B cell (primary cell): ENCODE measurements at regions not wholly inside any gene's neighbourhood (a gene's known extent, or its start where the extent isn't known, plus 50 kb on each side); places are given as distances from the start of the nearest gene placed in this dataset.
"Not testable (repeated sequence)": the region's sequence is repeated elsewhere in the genome, so short reads cannot be mapped to it uniquely, and the experiment has no call there.

ENCODE experiments used
- ATAC-seq: fragments of 200-7000 bp; cut with Tn5 transposase; one replicate; pipeline ENCODE4 v1.10.0; 2021; ENCODE audit warnings: low read depth, mild to moderate bottlenecking, moderate number of reproducible peaks, moderate library complexity
- CTCF ChIA-PET: fragments of 350-600 bp; sonication (Branson Sonifier 250); formaldehyde crosslinking; loops from one replicate; lab custom pipeline; 2021; ENCODE audit warnings: antibody characterized with exemption, inconsistent platforms; lab: Charles Lee
- POLR2A ChIA-PET: fragments of 350-600 bp; sonication (Branson Sonifier 250); formaldehyde crosslinking; loops from one replicate; lab custom pipeline; 2021; ENCODE audit warnings: antibody characterized with exemption; lab: Charles Lee
- DNase-seq: peaks from one replicate; pipeline ENCODE4 v3.0.0; 2013
- H2AFZ ChIP-seq: 2 replicates; pipeline ENCODE4 v1.6.1; 2012; ENCODE audit warnings: mild to moderate bottlenecking, low read depth, low read length; ENCODE audit not compliant: insufficient read depth, poor library complexity, severe bottlenecking
- H3K27ac ChIP-seq, 2 donors: 1 replicate in 1 of 2; 2 replicates in 1 of 2; pipeline ENCODE4 v1.5.1; 2012 to 2013; ENCODE audit warnings: low read length in 2 of 2, mild to moderate bottlenecking in 2 of 2, moderate library complexity in 1 of 2
- H3K27me3 ChIP-seq, 4 experiments: fragments of 200-600 bp in 1 of 4; sonication (generic) in 1 of 4; replicated peaks in 1 of 4; 1 replicate in 2 of 4; 2 replicates in 2 of 4; pipeline versions ENCODE4 v1.6.1 to v1.7.0; 2013 to 2016; ENCODE audit warnings: low read length in 3 of 4, mild to moderate bottlenecking in 2 of 4, mixed read lengths in 1 of 4, moderate library complexity in 1 of 4; ENCODE audit not compliant: insufficient read depth in 4 of 4, control insufficient read depth in 3 of 4; ENCODE audit errors: control extremely low read depth in 1 of 4
- H3K36me3 ChIP-seq, 2 experiments: replicated peaks in 1 of 2; 1 replicate in 1 of 2; 2 replicates in 1 of 2; pipeline versions ENCODE4 v1.6.1 to v1.7.1; 2013; ENCODE audit warnings: low read length in 1 of 2; ENCODE audit not compliant: insufficient read depth in 2 of 2, control insufficient read depth in 1 of 2; ENCODE audit errors: control extremely low read depth in 1 of 2, extremely low read depth in 1 of 2
- H3K4me1 ChIP-seq, 2 donors: fragments of 200-600 bp in 1 of 2; sonication (generic) in 1 of 2; 1 replicate in 1 of 2; 2 replicates in 1 of 2; pipeline versions ENCODE4 v1.5.1 to v1.6.1; 2013 to 2017; ENCODE audit warnings: low read length in 2 of 2; ENCODE audit not compliant: control insufficient read depth in 2 of 2, insufficient read depth in 2 of 2
- H3K4me2 ChIP-seq: replicated peaks from 2 replicates; pipeline ENCODE3; 2012; ENCODE audit warnings: mild to moderate bottlenecking, low read depth, low read length; ENCODE audit not compliant: poor library complexity, severe bottlenecking
- H3K4me3 ChIP-seq, 5 experiments: fragments of 200-600 bp in 1 of 5; sonication (generic) in 1 of 5; 1 replicate in 3 of 5; 2 replicates in 2 of 5; pipeline versions ENCODE4 v1.5.1 to v1.7.0; 2011 to 2016; ENCODE audit warnings: low read length in 4 of 5, mild to moderate bottlenecking in 4 of 5, low read depth in 2 of 5, control low read depth in 1 of 5, moderate library complexity in 1 of 5; ENCODE audit not compliant: insufficient read depth in 1 of 5; ENCODE audit errors: control extremely low read depth in 1 of 5, extremely low read depth in 1 of 5
- H3K79me2 ChIP-seq: fragments of 200-600 bp; sonication (generic); one replicate; pipeline ENCODE4 v1.6.0; 2016; ENCODE audit warnings: low read length; ENCODE audit not compliant: control insufficient read depth, insufficient read depth
- H3K9ac ChIP-seq: fragments of 200-600 bp; sonication (generic); 2 replicates; pipeline ENCODE4 v1.6.1; 2017; ENCODE audit warnings: mild to moderate bottlenecking, low read length, moderate library complexity
- H3K9me3 ChIP-seq, 3 donors: one replicate each; pipeline versions ENCODE4 v1.6.1 to v1.7.1; 2013; ENCODE audit warnings: low read length in 2 of 3; ENCODE audit not compliant: control insufficient read depth in 2 of 3, insufficient read depth in 1 of 3; ENCODE audit errors: control extremely low read depth in 1 of 3
- H4K20me1 ChIP-seq: 2 replicates; pipeline ENCODE4 v1.6.0; 2012; ENCODE audit warnings: mild to moderate bottlenecking, low read length; ENCODE audit not compliant: insufficient read depth, control insufficient read depth, poor library complexity, severe bottlenecking
- H3K27ac Mint-ChIP-seq: one replicate; pipeline ENCODE4 v1.8.0; 2021; ENCODE audit warnings: mixed read lengths
- H3K27me3 Mint-ChIP-seq: one replicate; pipeline ENCODE4 v1.8.0; 2021; ENCODE audit warnings: mixed read lengths
- H3K4me1 Mint-ChIP-seq: one replicate; pipeline ENCODE4 v1.8.0; 2021; ENCODE audit warnings: mixed read lengths
- H3K4me3 Mint-ChIP-seq: one replicate; pipeline ENCODE4 v1.8.0; 2021; ENCODE audit warnings: mixed read lengths
- H3K9me3 Mint-ChIP-seq: one replicate; pipeline ENCODE4 v1.8.0; 2022; ENCODE audit warnings: mixed read lengths; ENCODE audit not compliant: insufficient read depth
- EZH2 ChIP-seq: IDR thresholded peaks from 2 replicates; pipeline ENCODE4 v1.6.1; 2012; ENCODE audit warnings: borderline replicate concordance, low read depth, mild to moderate bottlenecking, moderate library complexity, low read length; ENCODE audit not compliant: insufficient read depth, poor library complexity, severe bottlenecking
- WGBS: methylation state at CpG from one replicate; pipeline ENCODE4 v1.1.5; 2013; ENCODE audit warnings: missing lambda C conversion rate; ENCODE audit not compliant: insufficient coverage; 5-methylcytosine and 5-hydroxymethylcytosine counted together
- intact Hi-C: fragments of 100-400 bp; cut with micrococcal nuclease; formaldehyde crosslinking; loops from one replicate; pipeline ENCODE4 v1.10.0; 2022
- TF ChIP-seq, protein P1 (sequence below): fragments of 200-600 bp; IDR thresholded peaks from one replicate; pipeline ENCODE4 v1.8.0; 2022; ENCODE audit warnings: antibody characterized with exemption, mild to moderate bottlenecking

DNA sequence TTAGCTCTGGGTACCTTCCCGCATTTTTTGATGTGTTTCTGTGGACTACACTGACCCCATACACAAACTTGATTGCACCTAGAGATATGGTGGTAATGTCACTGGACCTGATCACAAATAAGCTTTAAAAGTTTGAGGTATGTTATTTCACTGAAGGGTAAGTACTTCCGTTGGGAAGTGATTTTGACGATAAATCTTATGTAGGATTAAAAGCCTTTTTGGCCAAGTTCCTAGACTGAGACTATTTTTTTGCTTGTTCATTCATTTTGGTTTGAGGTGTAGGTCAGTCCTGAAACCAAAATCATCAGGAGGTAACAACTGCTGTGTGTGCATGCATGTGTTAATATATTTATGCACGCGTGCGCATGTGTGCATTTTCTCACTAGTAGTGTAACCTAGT lies 336.3 kb downstream of the TFAP2A start:
- POLR2A ChIA-PET, result no interaction called here
- no peaks in the 10 kb centered on the region for H3K4me1 ChIP-seq
- CTCF ChIA-PET, result no interaction called here

DNA sequence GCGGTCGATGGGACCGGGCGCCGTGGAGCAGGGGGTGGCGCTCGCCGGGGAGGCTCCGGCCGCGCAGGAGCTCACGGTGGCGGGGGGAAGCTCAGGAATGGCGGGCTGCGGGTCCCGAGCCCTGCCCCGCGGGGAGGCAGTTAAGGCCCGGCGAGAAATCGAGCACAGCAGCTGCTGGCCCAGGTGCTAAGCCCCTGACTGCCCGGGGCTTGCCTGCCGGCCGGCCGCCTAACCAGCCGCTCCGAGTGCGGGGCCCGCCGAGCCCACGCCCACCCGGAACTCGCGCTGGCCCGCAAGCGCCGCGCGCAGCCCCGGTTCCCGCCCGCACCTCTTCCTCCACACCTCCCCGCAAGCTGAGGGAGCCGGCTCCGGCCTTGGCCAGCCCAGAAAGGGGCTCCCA lies 340.1 kb downstream of the TFAP2A start:
- H3K9ac ChIP-seq, H3K4me3 ChIP-seq, H3K27ac ChIP-seq, H3K9me3 Mint-ChIP-seq, H3K4me1 ChIP-seq, H3K9me3 ChIP-seq, POLR2A ChIA-PET, H3K79me2 ChIP-seq, H3K4me1 Mint-ChIP-seq, H3K36me3 ChIP-seq, H3K4me3 Mint-ChIP-seq, intact Hi-C loops, H3K27ac Mint-ChIP-seq, H3K4me2 ChIP-seq, ATAC-seq, H3K27me3 Mint-ChIP-seq, H4K20me1 ChIP-seq, H3K27me3 ChIP-seq, CTCF ChIA-PET, H2AFZ ChIP-seq, DNase-seq: not testable (repeated sequence)
- WGBS, result 96% methylated on average over 34 of the region's 45 CpGs

More for the DNA sequence above, 336.3 kb downstream of the TFAP2A start:
- intact Hi-C loops, result no loop called here
- no peak for TF ChIP-seq EZH2
- TF ChIP-seq, protein P1, sequence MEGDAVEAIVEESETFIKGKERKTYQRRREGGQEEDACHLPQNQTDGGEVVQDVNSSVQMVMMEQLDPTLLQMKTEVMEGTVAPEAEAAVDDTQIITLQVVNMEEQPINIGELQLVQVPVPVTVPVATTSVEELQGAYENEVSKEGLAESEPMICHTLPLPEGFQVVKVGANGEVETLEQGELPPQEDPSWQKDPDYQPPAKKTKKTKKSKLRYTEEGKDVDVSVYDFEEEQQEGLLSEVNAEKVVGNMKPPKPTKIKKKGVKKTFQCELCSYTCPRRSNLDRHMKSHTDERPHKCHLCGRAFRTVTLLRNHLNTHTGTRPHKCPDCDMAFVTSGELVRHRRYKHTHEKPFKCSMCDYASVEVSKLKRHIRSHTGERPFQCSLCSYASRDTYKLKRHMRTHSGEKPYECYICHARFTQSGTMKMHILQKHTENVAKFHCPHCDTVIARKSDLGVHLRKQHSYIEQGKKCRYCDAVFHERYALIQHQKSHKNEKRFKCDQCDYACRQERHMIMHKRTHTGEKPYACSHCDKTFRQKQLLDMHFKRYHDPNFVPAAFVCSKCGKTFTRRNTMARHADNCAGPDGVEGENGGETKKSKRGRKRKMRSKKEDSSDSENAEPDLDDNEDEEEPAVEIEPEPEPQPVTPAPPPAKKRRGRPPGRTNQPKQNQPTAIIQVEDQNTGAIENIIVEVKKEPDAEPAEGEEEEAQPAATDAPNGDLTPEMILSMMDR, result no peak
- H2AFZ ChIP-seq, result no peak overlapping the region
- H3K36me3 ChIP-seq, result no peaks in the 10 kb centered on the region
- no peak overlapping the region for H3K27ac ChIP-seq
- no peak overlapping the region for H3K4me2 ChIP-seq
- no peak for DNase-seq
- ATAC-seq, result no peak
- no peaks in the 10 kb centered on the region for H3K27me3 Mint-ChIP-seq
- H4K20me1 ChIP-seq, result no peaks in the 10 kb centered on the region
- H3K9ac ChIP-seq, result no peak overlapping the region
- no peaks in the 10 kb centered on the region for H3K27me3 ChIP-seq
- WGBS, result 96% methylated on average over 2 of the region's 6 CpGs
- peaks cover 2% of the 10 kb centered on the region for H3K9me3 Mint-ChIP-seq
- no peak overlapping the region for H3K4me3 Mint-ChIP-seq
- H3K79me2 ChIP-seq, result no peaks in the 10 kb centered on the region
- H3K27ac Mint-ChIP-seq, result no peak overlapping the region
- no peaks in the 10 kb centered on the region for H3K4me1 Mint-ChIP-seq
- H3K4me3 ChIP-seq, result no peak overlapping the region
- H3K9me3 ChIP-seq, result peaks cover 0 to 8% (median 0%) of the 10 kb centered on the region in 3 donors
